Liver (tissue), 8 donors: ENCODE measurements at regions not wholly inside any gene's neighbourhood (a gene's known extent, or its start where the extent isn't known, plus 50 kb on each side); places are given as distances from the start of the nearest gene placed in this dataset.

Experiments used
- DNase-seq: peaks from one replicate; pipeline ENCODE4 v3.0.0-alpha.2; 2017; ENCODE audit warnings: low spot score
- H3K27ac ChIP-seq, 2 donors: one replicate each; pipeline ENCODE4 v1.7.0; 2013; ENCODE audit warnings: inconsistent platforms in 2 of 2, low read length in 2 of 2, control low read depth in 1 of 2, low read depth in 1 of 2, mild to moderate bottlenecking in 1 of 2
- H3K27me3 ChIP-seq, 4 donors: one replicate each; pipeline versions ENCODE4 v1.6.1 to v1.7.0; 2013; ENCODE audit warnings: low read length in 3 of 4, inconsistent platforms in 1 of 4, mild to moderate bottlenecking in 1 of 4, moderate library complexity in 1 of 4; ENCODE audit not compliant: control insufficient read depth in 4 of 4, insufficient read depth in 4 of 4
- H3K36me3 ChIP-seq, 4 donors: one replicate each; pipeline versions ENCODE4 v1.6.1 to v1.7.0; 2013; ENCODE audit warnings: low read length in 3 of 4, mild to moderate bottlenecking in 3 of 4, low read depth in 1 of 4, moderate library complexity in 1 of 4; ENCODE audit not compliant: control insufficient read depth in 4 of 4, insufficient read depth in 3 of 4
- H3K4me1 ChIP-seq, 4 donors: one replicate each; pipeline versions ENCODE4 v1.6.1 to v1.7.0; 2013; ENCODE audit warnings: low read length in 3 of 4, mild to moderate bottlenecking in 3 of 4, moderate library complexity in 1 of 4; ENCODE audit not compliant: control insufficient read depth in 4 of 4, insufficient read depth in 4 of 4
- H3K4me3 ChIP-seq, 3 donors: one replicate each; pipeline versions ENCODE4 v1.6.1 to v1.7.0; 2013; ENCODE audit warnings: low read length in 3 of 3, control low read depth in 1 of 3, low read depth in 1 of 3, mild to moderate bottlenecking in 1 of 3
- H3K9ac ChIP-seq, 2 donors: one replicate each; pipeline ENCODE4 v1.7.0; 2013; ENCODE audit warnings: low read length in 2 of 2, mild to moderate bottlenecking in 2 of 2, moderate library complexity in 2 of 2, control low read depth in 1 of 2, low read depth in 1 of 2
- H3K9me3 ChIP-seq, 4 donors: one replicate each; pipeline versions ENCODE4 v1.6.1 to v1.7.0; 2013; ENCODE audit warnings: low read length in 3 of 4; ENCODE audit not compliant: control insufficient read depth in 4 of 4
- ATF3 ChIP-seq: IDR thresholded peaks from 2 replicates; pipeline ENCODE4 v1.6.1; 2016; ENCODE audit warnings: antibody characterized with exemption
- CTCF ChIP-seq: fragments of 150-350 bp; IDR thresholded peaks from 2 replicates; pipeline ENCODE4 v1.5.1; 2017; ENCODE audit warnings: improper control_type of control experiment, low read depth, low read length; ENCODE audit not compliant: missing input control
- EGR1 ChIP-seq, 2 donors: IDR thresholded peaks; 2 replicates each; pipeline ENCODE4 v1.6.1; 2016 to 2018; ENCODE audit warnings: antibody characterized with exemption in 2 of 2, low read depth in 2 of 2
- FOXA1 ChIP-seq: IDR thresholded peaks from 2 replicates; pipeline ENCODE4 v1.6.1; 2016; ENCODE audit warnings: antibody characterized with exemption
- FOXA2 ChIP-seq: IDR thresholded peaks from 2 replicates; pipeline ENCODE4 v1.6.1; 2016; ENCODE audit warnings: antibody characterized with exemption
- GABPA ChIP-seq, 2 donors: IDR thresholded peaks in 1 of 2; conservative IDR thresholded peaks in 1 of 2; 2 replicates each; pipeline ENCODE4 v1.6.1; 2016; ENCODE audit warnings: antibody characterized with exemption in 2 of 2, mild to moderate bottlenecking in 1 of 2, moderate library complexity in 1 of 2
- HNF4A ChIP-seq, 2 donors: conservative IDR thresholded peaks; 2 replicates each; pipeline ENCODE4 v1.6.1; 2016; ENCODE audit warnings: antibody characterized with exemption in 2 of 2, mild to moderate bottlenecking in 2 of 2
- HNF4G ChIP-seq: IDR thresholded peaks from 2 replicates; pipeline ENCODE4 v1.6.1; 2016; ENCODE audit warnings: antibody characterized with exemption
- JUND ChIP-seq, 2 donors: IDR thresholded peaks; 2 replicates each; pipeline ENCODE4 v1.6.1; 2016; ENCODE audit warnings: antibody characterized with exemption in 2 of 2
- MAX ChIP-seq: IDR thresholded peaks from 2 replicates; pipeline ENCODE4 v1.6.1; 2016; ENCODE audit warnings: antibody characterized with exemption
- NR2F2 ChIP-seq: IDR thresholded peaks from 2 replicates; pipeline ENCODE4 v1.6.1; 2016; ENCODE audit warnings: antibody characterized with exemption
- RAD21 ChIP-seq, 2 donors: IDR thresholded peaks; 2 replicates each; pipeline ENCODE4 v1.6.1; 2016; ENCODE audit warnings: antibody characterized with exemption in 2 of 2, mild to moderate bottlenecking in 2 of 2
- REST ChIP-seq: IDR thresholded peaks from 2 replicates; pipeline ENCODE4 v1.6.1; 2016; ENCODE audit warnings: antibody characterized with exemption, mild to moderate bottlenecking
- RXRA ChIP-seq, 2 donors: IDR thresholded peaks; 2 replicates each; pipeline ENCODE4 v1.6.1; 2017 to 2018; ENCODE audit warnings: antibody characterized with exemption in 2 of 2, mild to moderate bottlenecking in 1 of 2
- SP1 ChIP-seq: IDR thresholded peaks from 2 replicates; pipeline ENCODE4 v1.6.1; 2018; ENCODE audit warnings: antibody characterized with exemption, mild to moderate bottlenecking
- TAF1 ChIP-seq: conservative IDR thresholded peaks from 2 replicates; pipeline ENCODE4 v1.6.1; 2016; ENCODE audit warnings: antibody characterized with exemption, mild to moderate bottlenecking
- YY1 ChIP-seq: IDR thresholded peaks from 2 replicates; pipeline ENCODE4 v1.6.1; 2016; ENCODE audit warnings: antibody characterized with exemption, mild to moderate bottlenecking
- ZBTB33 ChIP-seq: IDR thresholded peaks from 2 replicates; pipeline ENCODE4 v1.6.1; 2016; ENCODE audit warnings: antibody characterized with exemption
- WGBS: extraction: QIAGEN DNeasy Blood & Tissue Kit; methylation state at CpG from one replicate; pipeline ENCODE4 v1.1.7; 2013; 5-methylcytosine and 5-hydroxymethylcytosine counted together
- donor health status: healthy.
- donor health status: healthy.
- donor health status: healthy.
- donor health status: healthy.
- donor health status: healthy.

GRCh38 chr4:15186149-15186548, 183.9 kb downstream of the CPEB2 start:
- Histone ChIP-seq H3K36me3 (no peaks in the 10 kb centered on the region), H3K4me1 (no peaks in the 10 kb centered on the region), H3K9ac (no peak overlapping the region), H3K27me3 (no peaks in the 10 kb centered on the region), H3K4me3 (no peak overlapping the region), H3K9me3 (no peaks in the 10 kb centered on the region), H3K27ac (no peak overlapping the region)
- no peak for TF ChIP-seq MAX
- no peak for TF ChIP-seq HNF4A (conservative IDR thresholded peaks at IDR 0.05)
- TF ChIP-seq HNF4G = no peak
- TF ChIP-seq JUND (IDR thresholded peaks at IDR 0.05) = no peak
- no peak for TF ChIP-seq YY1
- no peak for TF ChIP-seq EGR1 (IDR thresholded peaks at IDR 0.05; ENCODE audit: low read depth in 2 of 2)
- no peak for TF ChIP-seq FOXA1
- no peak for TF ChIP-seq TAF1
- no peak for TF ChIP-seq GABPA (IDR thresholded peaks at IDR 0.05 in 1 of 2, conservative IDR thresholded peaks at IDR 0.05 in 1 of 2)
- no peak for TF ChIP-seq SP1
- TF ChIP-seq FOXA2 = no peak
- TF ChIP-seq CTCF = no peak
- no peak for TF ChIP-seq RAD21 (IDR thresholded peaks at IDR 0.05)
- TF ChIP-seq ZBTB33 = no peak
- no peak for TF ChIP-seq ATF3
- no peak for TF ChIP-seq NR2F2
- DNase-seq = no peak
- 81% methylated on average over 5 of the region's 5 CpGs for WGBS

GRCh38 chr4:15186806-15187205, 184.5 kb downstream of the CPEB2 start:
- Histone ChIP-seq H3K9ac (no peak overlapping the region), H3K9me3 (no peaks in the 10 kb centered on the region), H3K36me3 (no peaks in the 10 kb centered on the region), H3K4me3 (no peak overlapping the region), H3K27me3 (no peaks in the 10 kb centered on the region), H3K4me1 (no peaks in the 10 kb centered on the region), H3K27ac (no peak overlapping the region)
- DNase-seq = no peak
- no peak for TF ChIP-seq TAF1
- no peak for TF ChIP-seq MAX
- TF ChIP-seq GABPA (IDR thresholded peaks at IDR 0.05 in 1 of 2, conservative IDR thresholded peaks at IDR 0.05 in 1 of 2) = no peak
- no peak for TF ChIP-seq RAD21 (IDR thresholded peaks at IDR 0.05)
- no peak for TF ChIP-seq CTCF
- no peak for TF ChIP-seq ATF3
- TF ChIP-seq SP1 = no peak
- no peak for TF ChIP-seq YY1
- no peak for TF ChIP-seq EGR1 (IDR thresholded peaks at IDR 0.05; ENCODE audit: low read depth in 2 of 2)
- TF ChIP-seq NR2F2 = no peak
- no peak for TF ChIP-seq FOXA1
- TF ChIP-seq RXRA (IDR thresholded peaks at IDR 0.05) = no peak
- no peak for TF ChIP-seq ZBTB33
- no peak for TF ChIP-seq REST
- no peak for TF ChIP-seq FOXA2
- TF ChIP-seq HNF4G = no peak
- TF ChIP-seq JUND (IDR thresholded peaks at IDR 0.05) = no peak
- TF ChIP-seq HNF4A (conservative IDR thresholded peaks at IDR 0.05) = no peak
